GM12865 (cell line): ENCODE measurements at regions not wholly inside any gene's neighbourhood (a gene's known extent, or its start where the extent isn't known, plus 50 kb on each side); places are given as distances from the start of the nearest gene placed in this dataset.

Experiments
- DNase-seq: peaks from one replicate; pipeline ENCODE4 v3.0.0; 2010; ENCODE audit warnings: low read depth
- H3K4me3 ChIP-seq: 2 replicates; pipeline ENCODE4 v1.5.1; 2011; ENCODE audit warnings: mild to moderate bottlenecking, low read depth, low read length, control low read depth
- TF ChIP-seq, protein P1 (sequence below): IDR thresholded peaks from 2 replicates; pipeline ENCODE4 v1.5.1; 2011; ENCODE audit warnings: low read length, control low read depth, low read depth, inconsistent platforms; ENCODE audit not compliant: insufficient read depth; ENCODE audit errors: missing control alignments

DNA sequence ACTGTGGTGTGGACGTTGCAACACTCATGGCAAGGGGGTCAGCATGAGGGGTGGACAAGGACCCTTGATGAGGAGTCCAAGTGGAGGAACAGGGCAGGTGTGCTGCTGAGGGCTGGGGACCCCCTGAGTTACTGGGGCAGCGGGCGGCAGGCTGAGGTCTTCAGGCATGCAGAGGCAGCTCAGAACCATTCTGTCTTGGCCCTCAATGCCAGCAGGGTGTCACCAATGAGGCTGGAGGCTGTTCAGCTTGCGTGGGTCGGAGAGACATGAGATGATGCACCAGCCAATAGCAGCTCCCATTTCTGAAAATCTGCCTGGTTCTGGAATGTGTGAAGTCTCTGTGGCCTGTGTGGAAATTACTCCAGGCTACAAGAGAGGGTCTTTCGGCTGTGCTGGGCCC lies 105.4 kb downstream of the INHBB start:
- no peak for DNase-seq
- no peak overlapping the region for H3K4me3 ChIP-seq
- TF ChIP-seq, protein P1, sequence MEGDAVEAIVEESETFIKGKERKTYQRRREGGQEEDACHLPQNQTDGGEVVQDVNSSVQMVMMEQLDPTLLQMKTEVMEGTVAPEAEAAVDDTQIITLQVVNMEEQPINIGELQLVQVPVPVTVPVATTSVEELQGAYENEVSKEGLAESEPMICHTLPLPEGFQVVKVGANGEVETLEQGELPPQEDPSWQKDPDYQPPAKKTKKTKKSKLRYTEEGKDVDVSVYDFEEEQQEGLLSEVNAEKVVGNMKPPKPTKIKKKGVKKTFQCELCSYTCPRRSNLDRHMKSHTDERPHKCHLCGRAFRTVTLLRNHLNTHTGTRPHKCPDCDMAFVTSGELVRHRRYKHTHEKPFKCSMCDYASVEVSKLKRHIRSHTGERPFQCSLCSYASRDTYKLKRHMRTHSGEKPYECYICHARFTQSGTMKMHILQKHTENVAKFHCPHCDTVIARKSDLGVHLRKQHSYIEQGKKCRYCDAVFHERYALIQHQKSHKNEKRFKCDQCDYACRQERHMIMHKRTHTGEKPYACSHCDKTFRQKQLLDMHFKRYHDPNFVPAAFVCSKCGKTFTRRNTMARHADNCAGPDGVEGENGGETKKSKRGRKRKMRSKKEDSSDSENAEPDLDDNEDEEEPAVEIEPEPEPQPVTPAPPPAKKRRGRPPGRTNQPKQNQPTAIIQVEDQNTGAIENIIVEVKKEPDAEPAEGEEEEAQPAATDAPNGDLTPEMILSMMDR, result no peak

DNA sequence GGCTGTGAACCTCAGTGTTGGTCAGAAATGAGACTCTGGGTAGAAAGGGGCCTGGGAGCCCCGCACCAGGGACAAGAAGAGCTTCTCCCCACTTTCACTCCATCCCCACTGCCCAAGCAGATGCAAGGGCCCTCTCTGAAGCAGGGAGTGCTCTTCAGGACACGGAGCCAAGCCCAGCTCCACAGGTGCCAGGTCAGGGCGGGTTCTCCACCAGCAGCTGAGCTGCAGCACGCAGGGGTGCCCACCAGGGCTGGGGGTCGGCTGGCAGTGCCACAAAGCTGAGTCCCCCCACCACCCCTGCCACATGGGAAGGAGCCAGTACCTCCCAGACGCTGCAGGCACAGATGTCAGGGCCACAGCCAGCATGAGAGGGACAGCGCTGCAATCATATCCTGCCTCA lies 106.2 kb downstream of the INHBB start:
- no peak for DNase-seq
- TF ChIP-seq, protein P1, result no peak

DNA sequence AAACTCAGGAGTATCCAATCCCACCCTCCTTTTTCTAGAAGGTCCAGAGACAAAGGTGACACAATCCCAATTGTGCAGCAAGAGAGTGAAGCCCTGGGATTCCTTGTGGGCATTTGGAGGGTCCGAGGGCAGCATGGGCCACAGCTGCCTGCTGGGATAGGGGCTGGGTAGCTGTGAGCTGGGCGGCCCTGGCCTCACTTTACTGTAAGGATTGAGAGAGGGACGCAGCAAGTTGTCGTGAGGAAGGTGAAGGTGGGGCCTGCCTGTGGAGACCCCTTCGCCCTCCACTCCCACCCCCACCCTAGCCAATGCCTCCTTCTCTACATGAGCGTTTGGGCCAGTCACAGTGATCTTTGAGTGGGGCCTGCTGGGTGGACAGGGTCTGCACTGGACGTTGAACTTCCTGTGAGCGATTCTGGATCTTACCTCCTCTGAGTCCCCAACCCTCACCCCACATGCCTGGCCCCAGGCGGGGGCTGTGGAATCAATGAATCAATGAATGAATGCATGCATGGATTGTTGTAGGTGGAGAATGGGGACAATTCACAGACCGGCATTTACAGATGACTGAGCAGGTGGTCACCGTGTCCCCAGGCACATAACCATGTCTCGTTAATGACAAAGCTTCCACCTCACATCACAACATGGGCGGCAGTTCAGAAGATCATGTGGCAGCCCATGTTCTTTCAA lies 107.2 kb downstream of the INHBB start:
- no peak for DNase-seq
- TF ChIP-seq, protein P1, result no peak

More for the DNA sequence above, 106.2 kb downstream of the INHBB start:
- H3K4me3 ChIP-seq, result no peak overlapping the region

DNA sequence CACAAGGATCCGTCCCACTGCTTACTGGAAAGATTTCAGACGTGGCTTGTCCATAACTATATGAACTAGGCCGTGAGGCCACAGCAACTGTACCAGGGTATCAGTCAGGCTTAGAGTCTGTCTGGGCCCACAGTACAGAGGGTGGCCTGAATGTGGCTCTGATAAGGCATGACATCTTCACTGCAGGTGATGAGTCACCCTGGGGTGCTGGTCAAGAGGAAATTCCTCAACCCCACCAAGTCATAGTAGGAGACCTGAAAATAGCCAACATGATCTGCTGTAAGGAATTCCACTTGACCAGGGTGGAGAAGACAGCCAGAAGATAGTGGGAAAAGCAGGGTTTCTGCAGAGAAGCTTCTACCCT lies 107.7 kb downstream of the INHBB start:
- TF ChIP-seq, protein P1, result no peak
- DNase-seq, result no peak
- H3K4me3 ChIP-seq, result no peak overlapping the region

More for the DNA sequence above, 107.2 kb downstream of the INHBB start:
- H3K4me3 ChIP-seq, result no peak overlapping the region

DNA sequence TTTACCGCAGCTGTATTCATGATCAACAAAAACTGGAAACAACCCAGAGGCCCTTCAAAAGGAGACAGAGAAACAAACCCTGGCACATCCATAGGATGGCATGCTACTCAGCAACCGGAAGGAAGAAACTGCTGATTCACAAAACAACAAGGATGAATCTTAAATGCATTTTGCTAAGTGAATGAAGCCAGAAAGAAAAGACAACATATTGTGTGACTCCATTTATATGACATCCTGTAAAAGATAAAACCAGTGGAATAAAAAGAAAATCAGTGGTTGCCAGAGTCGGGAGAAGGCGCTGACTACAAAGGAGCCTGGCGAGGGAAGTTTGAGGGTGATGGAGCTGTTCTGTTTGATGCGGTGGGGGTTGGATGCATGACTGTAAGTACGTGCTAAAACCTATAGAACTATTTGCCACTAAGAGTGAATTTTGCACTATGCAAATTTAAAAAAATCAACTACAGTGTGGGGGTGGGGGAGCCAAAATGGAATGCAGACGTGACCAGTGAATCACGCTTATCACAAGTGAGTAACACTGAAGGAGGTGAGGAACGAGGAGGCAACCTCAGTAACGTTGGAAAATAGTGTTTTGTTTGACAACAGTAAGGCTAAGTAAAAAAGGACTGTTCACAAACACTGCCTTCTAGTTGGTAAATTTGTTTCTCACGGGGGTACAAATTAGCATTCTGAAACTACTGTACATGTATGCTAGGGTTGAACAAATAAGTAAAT lies 108.9 kb downstream of the INHBB start:
- H3K4me3 ChIP-seq, result no peak overlapping the region
- TF ChIP-seq, protein P1, result no peak
- no peak for DNase-seq

DNA sequence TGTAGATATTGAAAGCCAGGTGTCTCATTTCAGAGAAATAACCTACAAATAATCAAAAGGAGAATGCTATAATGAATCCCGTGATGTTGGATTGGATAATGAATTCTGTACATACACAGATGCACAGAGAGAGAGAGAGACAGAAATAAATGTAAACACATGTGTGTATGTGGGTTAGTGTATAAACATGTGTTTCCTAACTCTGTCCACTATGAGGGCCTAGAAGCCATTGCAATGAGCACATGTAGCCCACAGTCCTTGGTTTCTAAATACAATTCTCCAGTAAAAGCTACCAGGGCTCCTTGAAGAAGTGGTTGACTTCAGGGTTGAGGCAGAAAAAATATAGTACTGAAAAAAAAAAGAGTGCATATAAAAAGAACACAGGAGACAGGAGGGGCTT lies 109.5 kb downstream of the INHBB start:
- no peak overlapping the region for H3K4me3 ChIP-seq
- TF ChIP-seq, protein P1, result no peak
- no peak for DNase-seq

DNA sequence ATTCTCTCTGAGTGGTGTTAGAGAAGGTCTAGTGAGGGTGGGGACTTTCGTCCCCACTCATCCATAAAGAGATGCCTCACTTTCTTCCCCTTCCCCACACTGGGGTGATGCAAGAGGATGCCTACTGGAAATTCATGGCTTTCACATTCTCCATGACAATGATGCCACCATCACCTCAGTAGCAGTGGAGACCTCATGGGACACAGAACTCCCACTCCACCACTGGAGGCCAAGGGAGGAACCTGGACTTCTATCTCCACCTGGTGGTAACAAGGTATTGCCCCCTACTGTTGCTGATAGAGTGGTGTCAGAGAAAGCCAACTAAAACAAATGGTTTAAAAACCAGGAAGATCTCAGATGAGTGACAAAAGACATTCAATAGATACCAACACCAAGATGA lies 110.9 kb downstream of the INHBB start:
- TF ChIP-seq, protein P1, result no peak
- no peak for DNase-seq
- H3K4me3 ChIP-seq, result no peak overlapping the region
